Activated T-cell treated with anti-CD3 and anti-CD28 coated beads, Interleukin-2, amount 50 U/mL, for 24 hours (primary cell): ENCODE measurements at regions not wholly inside any gene's neighbourhood (a gene's known extent, or its start where the extent isn't known, plus 50 kb on each side); places are given as distances from the start of the nearest gene placed in this dataset.
A peak's percentile ranks its signal among the peaks of the same experiment; 100 is the strongest.

Source experiments
- DNase-seq: peaks from one replicate; pipeline ENCODE4 v3.0.0-alpha.2; 2020
- H3K27ac Mint-ChIP-seq: 2 replicates; pipeline ENCODE4 v1.8.0; 2020; ENCODE audit warnings: mild to moderate bottlenecking, mixed read lengths
- H3K27me3 Mint-ChIP-seq: 2 replicates; pipeline ENCODE4 v1.8.0; 2020; ENCODE audit warnings: mixed read lengths
- H3K36me3 Mint-ChIP-seq: 2 replicates; pipeline ENCODE4 v1.8.0; 2020; ENCODE audit warnings: low read depth, mixed read lengths
- H3K4me1 Mint-ChIP-seq: 2 replicates; pipeline ENCODE4 v1.8.0; 2020; ENCODE audit warnings: low read depth, mixed read lengths
- H3K4me3 Mint-ChIP-seq: 2 replicates; pipeline ENCODE4 v1.8.0; 2020; ENCODE audit warnings: mild to moderate bottlenecking, moderate library complexity, mixed read lengths
- H3K9me3 Mint-ChIP-seq: 2 replicates; pipeline ENCODE4 v1.8.0; 2020; ENCODE audit warnings: mixed read lengths

- Mint-ChIP-seq H3K9me3 (peaks cover 2% of the 10 kb centered on the region), H3K27me3 (peaks cover 10% of the 10 kb centered on the region), H3K4me3 (no peak overlapping the region), H3K36me3 (no peaks in the 10 kb centered on the region), H3K27ac (no peak overlapping the region), H3K4me1 (peaks cover 42% of the 10 kb centered on the region)
- no peak for DNase-seq
Measured at GRCh38 chr6:105785066-105785811, 300.9 kb upstream of the PRDM1 start.

DNA sequence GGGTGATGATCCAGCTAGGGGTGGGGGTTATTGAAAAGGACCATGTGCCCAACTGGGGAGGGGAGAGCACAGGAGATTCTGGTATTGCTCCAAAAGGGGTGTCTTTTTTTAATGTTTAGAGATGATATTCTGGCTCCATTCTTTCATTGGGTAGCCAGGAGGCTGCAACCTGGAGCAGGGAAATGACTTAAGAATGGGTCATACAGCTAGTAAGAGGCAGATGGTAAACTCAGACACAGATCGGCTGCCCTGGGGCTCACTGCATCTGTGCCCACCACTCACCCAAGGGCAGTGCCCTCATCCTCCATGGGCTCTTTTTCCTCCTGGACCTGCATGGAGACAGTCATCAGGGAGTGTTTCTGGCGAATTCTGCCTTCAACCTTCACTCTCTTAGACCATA is 302.0 kb upstream of the PRDM1 start:
- peaks cover 47% of the 10 kb centered on the region for H3K4me1 Mint-ChIP-seq
- H3K27ac Mint-ChIP-seq = no peak overlapping the region
- no peak for DNase-seq
- no peaks in the 10 kb centered on the region for H3K36me3 Mint-ChIP-seq
- H3K4me3 Mint-ChIP-seq = no peak overlapping the region
- H3K9me3 Mint-ChIP-seq = peaks cover 3% of the 10 kb centered on the region
- H3K27me3 Mint-ChIP-seq = peaks cover 8% of the 10 kb centered on the region

DNA sequence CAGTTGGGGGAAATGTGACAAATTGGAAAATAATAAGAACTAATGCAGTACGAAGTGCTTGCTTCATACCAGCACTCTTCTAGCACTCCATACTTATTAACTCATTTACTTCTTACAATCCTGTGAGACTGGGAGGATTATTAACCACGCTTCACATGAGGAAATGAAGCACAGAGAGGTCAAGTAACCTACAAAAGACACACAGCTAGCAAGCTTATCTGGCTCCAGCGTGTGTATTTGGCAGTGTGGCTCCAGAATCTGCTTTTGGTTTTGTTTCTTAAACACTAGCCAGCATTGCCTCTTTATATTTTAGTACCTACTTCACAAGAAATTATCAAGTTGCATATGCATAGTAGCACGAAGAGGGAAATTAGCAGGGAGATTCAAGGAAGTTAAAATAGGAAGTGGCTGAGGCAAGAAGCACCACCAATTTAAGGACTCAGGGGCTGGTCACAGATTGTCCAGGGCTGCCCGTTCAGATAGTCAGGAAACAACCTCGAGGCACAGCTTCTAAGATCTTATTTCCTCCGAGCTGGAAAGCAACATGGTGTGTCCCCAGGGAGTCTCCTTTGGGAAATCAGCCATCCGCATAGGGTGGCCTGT is 302.7 kb upstream of the PRDM1 start:
- Mint-ChIP-seq H3K36me3 (no peaks in the 10 kb centered on the region), H3K27ac (no peak overlapping the region), H3K9me3 (peaks cover 3% of the 10 kb centered on the region), H3K27me3 (peaks cover 8% of the 10 kb centered on the region), H3K4me3 (no peak overlapping the region), H3K4me1 (peaks cover 52% of the 10 kb centered on the region)
- DNase-seq = no peak

DNA sequence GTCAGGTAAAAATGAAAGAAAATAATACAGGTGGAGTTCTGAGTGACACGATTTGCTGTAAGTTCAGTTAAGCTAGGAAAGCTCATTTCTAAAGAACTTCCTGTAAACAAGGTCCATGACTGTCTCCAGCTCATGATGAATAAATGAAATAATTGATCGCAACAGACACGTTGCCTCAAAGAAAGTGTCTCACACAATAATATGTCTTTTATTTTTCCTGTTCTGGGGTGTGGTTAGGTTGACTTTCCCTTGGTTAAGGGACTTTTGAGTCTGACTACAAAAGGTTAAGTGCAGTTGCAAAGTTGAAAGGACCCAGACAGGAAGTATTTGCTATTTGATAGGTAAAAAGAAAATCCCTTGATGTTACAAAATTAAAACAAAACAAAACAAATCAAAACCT is 304.2 kb upstream of the PRDM1 start:
- no peaks in the 10 kb centered on the region for H3K36me3 Mint-ChIP-seq
- DNase-seq = no peak
- H3K4me1 Mint-ChIP-seq = peaks cover 43% of the 10 kb centered on the region
- H3K4me3 Mint-ChIP-seq = no peak overlapping the region
- peaks cover 6% of the 10 kb centered on the region for H3K9me3 Mint-ChIP-seq
- H3K27me3 Mint-ChIP-seq = no peaks in the 10 kb centered on the region
- peak overlapping the region; percentile 23 for H3K27ac Mint-ChIP-seq

DNA sequence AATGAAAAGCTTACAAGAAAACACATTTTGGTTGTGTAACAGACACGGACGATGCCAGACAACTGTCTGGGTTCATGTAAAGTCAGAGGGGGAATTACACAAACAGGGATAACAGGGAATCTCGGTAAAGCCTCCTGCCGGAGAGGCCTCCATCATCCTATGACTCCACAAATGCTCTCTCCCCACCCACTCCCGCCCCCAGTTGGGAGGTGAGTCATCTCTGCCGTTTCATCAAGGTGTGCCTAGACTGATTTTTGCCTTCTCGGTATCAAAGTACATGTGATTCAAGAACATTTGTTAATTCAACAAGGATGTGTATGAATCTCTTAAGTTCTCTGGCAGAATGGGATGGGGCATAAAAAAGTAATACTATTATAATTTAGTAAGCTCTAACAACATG is 304.9 kb upstream of the PRDM1 start:
- H3K4me1 Mint-ChIP-seq = peaks cover 40% of the 10 kb centered on the region
- no peaks in the 10 kb centered on the region for H3K36me3 Mint-ChIP-seq
- no peaks in the 10 kb centered on the region for H3K27me3 Mint-ChIP-seq
- DNase-seq = peak; percentile 65
- H3K9me3 Mint-ChIP-seq = peaks cover 6% of the 10 kb centered on the region
- H3K27ac Mint-ChIP-seq = no peak overlapping the region
- H3K4me3 Mint-ChIP-seq = no peak overlapping the region

GRCh38 chr6:105780146-105780860 is 305.8 kb upstream of the PRDM1 start:
- Mint-ChIP-seq H3K36me3 (no peaks in the 10 kb centered on the region), H3K9me3 (peaks cover 12% of the 10 kb centered on the region), H3K27ac (no peak overlapping the region), H3K4me3 (no peak overlapping the region), H3K4me1 (peaks cover 39% of the 10 kb centered on the region), H3K27me3 (no peaks in the 10 kb centered on the region)
- DNase-seq = no peak

GRCh38 chr6:105779110-105779509 is 307.0 kb upstream of the PRDM1 start:
- H3K27ac Mint-ChIP-seq = no peak overlapping the region
- peaks cover 36% of the 10 kb centered on the region for H3K4me1 Mint-ChIP-seq
- no peaks in the 10 kb centered on the region for H3K36me3 Mint-ChIP-seq
- H3K9me3 Mint-ChIP-seq = peaks cover 21% of the 10 kb centered on the region
- DNase-seq = no peak
- no peak overlapping the region for H3K4me3 Mint-ChIP-seq
- no peaks in the 10 kb centered on the region for H3K27me3 Mint-ChIP-seq

DNA sequence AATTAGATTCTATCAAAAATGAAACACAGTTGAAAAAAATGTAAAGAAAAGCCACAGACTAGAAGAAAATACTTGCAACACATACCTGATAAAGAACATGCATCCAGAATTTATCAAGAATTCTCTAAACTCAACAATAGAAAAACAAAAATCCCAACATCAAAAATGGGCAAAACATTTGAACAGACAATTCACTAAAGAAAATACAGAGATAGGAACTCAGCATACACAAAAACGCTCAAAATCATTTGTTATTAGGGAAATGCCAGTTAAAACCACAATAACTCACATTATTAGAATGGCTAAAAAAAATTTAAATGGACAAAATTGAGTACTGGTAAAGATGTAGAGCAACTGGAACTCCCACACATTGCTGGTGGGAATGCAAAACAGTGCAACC is 311.0 kb upstream of the PRDM1 start:
- Mint-ChIP-seq H3K4me1 (peaks cover 9% of the 10 kb centered on the region), H3K27ac (no peak overlapping the region), H3K36me3 (no peaks in the 10 kb centered on the region), H3K9me3 (peaks cover 18% of the 10 kb centered on the region), H3K4me3 (no peak overlapping the region), H3K27me3 (no peaks in the 10 kb centered on the region)
- no peak for DNase-seq

- Mint-ChIP-seq H3K4me1 (peaks cover 6% of the 10 kb centered on the region), H3K4me3 (no peak overlapping the region), H3K36me3 (no peaks in the 10 kb centered on the region), H3K27ac (no peak overlapping the region), H3K9me3 (peaks cover 18% of the 10 kb centered on the region), H3K27me3 (no peaks in the 10 kb centered on the region)
- DNase-seq = no peak
Measured at GRCh38 chr6:105774247-105774646, 311.9 kb upstream of the PRDM1 start.

DNA sequence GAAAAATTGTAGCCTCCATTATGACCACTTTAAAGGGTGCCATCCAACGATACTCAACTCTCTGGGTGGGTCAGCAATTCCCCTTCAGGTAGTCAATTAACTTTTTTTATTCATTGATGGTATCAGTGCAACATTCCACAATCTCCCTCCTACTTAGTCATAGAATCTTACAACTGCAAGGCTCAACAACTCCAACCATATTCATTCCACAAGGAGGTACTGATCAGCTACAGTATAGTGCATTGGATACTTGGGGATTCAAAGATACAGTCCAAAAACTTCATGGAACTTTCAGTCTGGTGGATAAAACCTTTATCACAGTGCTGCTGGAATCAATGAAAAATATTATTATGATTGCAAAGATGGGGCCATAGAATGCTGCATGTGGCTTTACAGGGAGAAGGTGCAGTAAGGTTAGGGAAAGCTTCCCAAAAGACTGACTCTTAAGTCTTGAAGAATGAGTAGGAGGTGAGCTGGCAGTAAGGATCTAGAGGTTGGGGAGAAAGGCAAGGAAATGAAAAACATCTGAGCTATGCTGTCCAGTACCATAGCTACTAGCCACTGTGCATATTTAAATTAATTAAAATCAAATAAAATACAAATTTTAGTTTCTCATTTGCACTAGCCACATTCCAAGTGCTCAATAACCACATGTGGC is 314.7 kb upstream of the PRDM1 start:
- H3K36me3 Mint-ChIP-seq = no peaks in the 10 kb centered on the region
- DNase-seq = no peak
- no peaks in the 10 kb centered on the region for H3K27me3 Mint-ChIP-seq
- H3K9me3 Mint-ChIP-seq = peaks cover 15% of the 10 kb centered on the region
- H3K27ac Mint-ChIP-seq = no peak overlapping the region
- no peak overlapping the region for H3K4me3 Mint-ChIP-seq
- no peaks in the 10 kb centered on the region for H3K4me1 Mint-ChIP-seq

- Mint-ChIP-seq H3K4me1 (no peaks in the 10 kb centered on the region), H3K36me3 (no peaks in the 10 kb centered on the region), H3K27me3 (no peaks in the 10 kb centered on the region), H3K9me3 (peaks cover 5% of the 10 kb centered on the region), H3K4me3 (no peak overlapping the region), H3K27ac (no peak overlapping the region)
- no peak for DNase-seq
Measured at GRCh38 chr6:105769987-105770386, 316.1 kb upstream of the PRDM1 start.

DNA sequence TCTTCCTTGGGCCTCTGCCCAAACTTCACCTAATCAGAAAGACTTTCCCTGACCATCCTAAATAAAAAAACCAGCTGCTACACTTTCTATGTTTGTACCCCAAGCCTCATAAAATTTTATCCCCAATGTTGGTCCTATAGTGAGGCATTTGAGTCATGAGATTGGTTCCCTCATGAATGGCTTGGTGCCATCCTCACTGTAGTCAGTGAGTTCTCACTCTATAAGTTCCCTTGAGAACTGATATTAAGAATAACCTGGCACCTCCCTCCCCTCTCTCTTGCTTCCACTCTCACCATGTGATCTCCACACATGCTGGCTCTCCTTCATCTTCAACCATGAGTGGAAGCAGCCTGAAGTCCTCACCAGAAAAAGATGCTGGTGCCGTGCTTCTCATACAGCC is 316.9 kb upstream of the PRDM1 start:
- Mint-ChIP-seq H3K4me3 (no peak overlapping the region), H3K36me3 (no peaks in the 10 kb centered on the region), H3K9me3 (peaks cover under 1% of the 10 kb centered on the region), H3K27ac (no peak overlapping the region), H3K4me1 (no peaks in the 10 kb centered on the region), H3K27me3 (no peaks in the 10 kb centered on the region)
- no peak for DNase-seq

DNA sequence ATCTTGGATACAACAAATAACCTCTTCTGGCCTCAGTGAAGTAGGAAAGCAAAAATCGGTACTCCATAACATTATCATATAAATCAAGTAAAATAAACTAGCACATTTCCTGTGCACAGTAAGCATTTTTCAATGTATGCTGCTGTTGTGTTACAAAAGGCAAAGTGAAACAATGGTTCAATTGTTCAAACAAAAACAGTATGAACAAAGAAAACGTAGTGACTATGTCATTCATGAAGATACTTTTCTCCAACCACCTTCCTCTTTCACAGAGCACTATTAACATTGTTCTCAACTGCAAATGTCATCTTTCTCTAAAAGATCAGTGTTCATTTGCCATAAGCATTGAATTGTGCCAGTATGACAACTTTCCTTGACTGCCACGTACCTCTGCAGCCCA is 318.6 kb upstream of the PRDM1 start:
- Mint-ChIP-seq H3K9me3 (no peaks in the 10 kb centered on the region), H3K36me3 (no peaks in the 10 kb centered on the region), H3K27ac (no peak overlapping the region), H3K4me1 (no peaks in the 10 kb centered on the region), H3K4me3 (no peak overlapping the region), H3K27me3 (peaks cover 4% of the 10 kb centered on the region)
- no peak for DNase-seq

GRCh38 chr6:105765239-105765638 is 320.9 kb upstream of the PRDM1 start:
- H3K4me3 Mint-ChIP-seq = no peak overlapping the region
- no peak for DNase-seq
- no peaks in the 10 kb centered on the region for H3K36me3 Mint-ChIP-seq
- H3K9me3 Mint-ChIP-seq = no peaks in the 10 kb centered on the region
- no peaks in the 10 kb centered on the region for H3K4me1 Mint-ChIP-seq
- no peak overlapping the region for H3K27ac Mint-ChIP-seq
- H3K27me3 Mint-ChIP-seq = peaks cover 6% of the 10 kb centered on the region

GRCh38 chr6:105764315-105764714 is 321.8 kb upstream of the PRDM1 start:
- H3K36me3 Mint-ChIP-seq = no peaks in the 10 kb centered on the region
- DNase-seq = no peak
- no peaks in the 10 kb centered on the region for H3K4me1 Mint-ChIP-seq
- H3K4me3 Mint-ChIP-seq = no peak overlapping the region
- no peak overlapping the region for H3K27ac Mint-ChIP-seq
- peaks cover 6% of the 10 kb centered on the region for H3K27me3 Mint-ChIP-seq
- H3K9me3 Mint-ChIP-seq = no peaks in the 10 kb centered on the region
